ENCODE measurements at regions not wholly inside any gene's neighbourhood (a gene's known extent, or its start where the extent isn't known, plus 50 kb on each side); places are given as distances from the start of the nearest gene placed in this dataset.
"Not testable (repeated sequence)": the region's sequence is repeated elsewhere in the genome, so short reads cannot be mapped to it uniquely, and the experiment has no call there.

DNA sequence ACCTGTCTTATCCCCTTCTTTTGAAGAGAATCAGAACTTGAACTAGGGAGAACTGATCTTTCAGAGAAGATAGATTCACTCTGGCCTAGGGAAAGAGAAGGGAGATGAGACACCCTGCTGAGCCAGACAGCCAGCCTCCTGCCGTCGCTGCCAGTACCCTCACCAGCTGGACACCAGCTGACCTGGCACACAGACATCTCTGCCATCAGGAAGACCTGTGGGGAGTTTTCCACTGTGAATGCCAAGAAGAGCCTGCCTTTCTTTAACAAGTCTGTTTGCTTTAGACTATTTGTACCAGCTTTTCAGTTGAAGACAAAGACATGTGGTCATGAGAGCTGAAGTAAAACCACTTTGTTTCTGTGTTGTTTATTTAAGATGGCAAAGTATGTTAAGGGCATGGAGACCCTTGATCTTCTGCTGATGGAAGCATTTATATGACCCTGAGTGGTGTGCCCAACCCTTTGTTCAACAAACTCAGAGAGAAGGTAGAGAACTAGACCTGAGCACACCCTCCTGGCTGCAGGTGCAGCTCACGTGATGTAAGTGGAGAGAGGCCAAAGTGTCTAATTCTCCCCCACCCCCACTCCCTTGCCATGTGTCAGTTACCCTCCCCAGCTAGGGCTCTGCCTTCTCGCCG lies 82.3 kb upstream of the SLC24A3 start:
- in situ Hi-C loops (cut with HindIII; ENCODE audit: low pct_unique_long_range_greater_than_20kb, low sequenced_read_pairs), result no loop called here
- no peak for TF ChIP-seq JUND (IDR thresholded peaks at IDR 0.05; ENCODE audit: low read depth)
- DNase-seq (ENCODE audit: low read depth in 1 of 2, low spot score in 1 of 2), result peak in 1 of 2 experiments; percentile 74

DNA sequence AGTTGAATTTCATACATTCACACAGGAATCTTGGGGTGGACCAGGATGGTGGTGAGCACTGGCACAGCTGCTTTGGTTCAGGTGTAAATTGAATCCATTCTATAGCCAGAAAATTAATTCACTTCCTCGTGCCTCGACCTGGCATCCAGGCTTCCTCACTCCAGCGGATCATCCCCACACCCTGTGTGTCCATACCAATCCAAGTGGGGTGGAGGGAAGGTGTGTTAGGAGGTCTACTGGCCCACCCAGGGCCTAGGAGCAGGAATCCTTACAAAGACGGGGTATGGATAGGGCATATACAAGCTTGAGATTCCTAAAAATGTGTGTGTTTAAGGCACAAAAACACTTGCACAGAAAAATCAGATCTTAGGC lies 81.8 kb upstream of the SLC24A3 start:
- TF ChIP-seq JUND (IDR thresholded peaks at IDR 0.05; ENCODE audit: low read depth), result no peak
- no peak for DNase-seq (ENCODE audit: low read depth in 1 of 2, low spot score in 1 of 2)
- in situ Hi-C loops (cut with HindIII; ENCODE audit: low pct_unique_long_range_greater_than_20kb, low sequenced_read_pairs), result no loop called here

DNA sequence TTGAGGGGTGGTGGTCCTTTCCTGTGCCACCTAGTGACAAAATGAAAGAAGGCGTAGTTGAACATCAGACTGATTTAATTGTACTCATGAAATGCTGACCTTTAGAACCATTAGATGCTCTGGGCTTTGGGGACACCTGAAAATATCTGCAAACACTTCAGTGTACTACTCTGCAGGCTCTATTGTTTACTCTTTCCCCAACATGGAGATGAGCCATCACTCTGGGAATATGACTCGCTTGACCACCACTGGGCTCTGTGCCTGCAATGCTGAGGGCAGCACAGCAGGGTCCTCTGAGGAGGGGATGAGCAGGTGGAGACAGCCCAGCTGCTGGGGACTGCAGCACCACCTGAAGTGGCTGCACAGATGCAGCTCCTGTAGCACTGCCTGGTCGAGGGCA lies 74.8 kb upstream of the SLC24A3 start:
- DNase-seq (ENCODE audit: low read depth in 1 of 2, low spot score in 1 of 2), result no peak
- no peak for TF ChIP-seq JUND (IDR thresholded peaks at IDR 0.05; ENCODE audit: low read depth)
- in situ Hi-C loops (cut with HindIII; ENCODE audit: low pct_unique_long_range_greater_than_20kb, low sequenced_read_pairs), result no loop called here

DNA sequence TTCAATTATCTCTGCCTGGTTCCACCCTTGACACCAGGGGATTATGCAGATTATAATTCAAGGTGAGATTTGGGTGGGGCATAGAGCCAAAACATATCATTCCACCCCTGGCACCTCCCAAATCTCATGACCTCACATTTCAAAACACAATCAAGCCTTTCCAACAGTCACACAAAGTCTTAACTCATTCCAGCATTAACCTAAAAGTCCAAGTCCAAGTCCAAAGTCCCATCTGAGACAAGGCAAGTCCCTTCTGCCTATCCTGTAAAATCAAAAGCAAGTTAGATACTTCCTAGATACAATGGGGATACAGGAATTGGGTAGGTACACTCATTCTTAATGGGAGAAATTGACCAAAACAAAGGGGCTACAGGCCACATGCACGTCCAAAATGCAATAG lies 73.7 kb upstream of the SLC24A3 start:
- no peak for DNase-seq (ENCODE audit: low read depth in 1 of 2, low spot score in 1 of 2)
- in situ Hi-C loops (cut with HindIII; ENCODE audit: low pct_unique_long_range_greater_than_20kb, low sequenced_read_pairs), result no loop called here
- no peak for TF ChIP-seq JUND (IDR thresholded peaks at IDR 0.05; ENCODE audit: low read depth)

DNA sequence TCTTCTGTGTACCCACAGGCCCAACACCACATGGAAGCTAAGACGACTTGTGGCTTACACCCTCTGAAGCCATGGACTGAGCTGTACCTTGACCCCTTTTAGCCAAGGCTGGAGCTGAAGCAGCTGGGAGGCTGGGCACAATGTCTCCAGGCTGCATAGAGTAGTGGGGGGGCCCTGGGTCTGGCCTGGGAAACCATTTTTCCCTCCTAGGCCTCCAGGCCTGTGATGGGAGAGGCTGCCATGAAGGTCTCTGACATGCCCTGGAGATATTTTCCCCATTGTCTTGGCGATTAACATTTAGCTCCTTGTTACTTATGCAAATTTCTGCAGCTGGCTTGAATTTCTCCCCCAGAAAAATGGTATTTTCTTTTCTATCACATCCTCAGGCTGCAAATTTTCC lies 72.9 kb upstream of the SLC24A3 start:
- DNase-seq (ENCODE audit: low read depth in 1 of 2, low spot score in 1 of 2); in situ Hi-C loops (cut with HindIII; ENCODE audit: low pct_unique_long_range_greater_than_20kb, low sequenced_read_pairs): not testable (repeated sequence)

DNA sequence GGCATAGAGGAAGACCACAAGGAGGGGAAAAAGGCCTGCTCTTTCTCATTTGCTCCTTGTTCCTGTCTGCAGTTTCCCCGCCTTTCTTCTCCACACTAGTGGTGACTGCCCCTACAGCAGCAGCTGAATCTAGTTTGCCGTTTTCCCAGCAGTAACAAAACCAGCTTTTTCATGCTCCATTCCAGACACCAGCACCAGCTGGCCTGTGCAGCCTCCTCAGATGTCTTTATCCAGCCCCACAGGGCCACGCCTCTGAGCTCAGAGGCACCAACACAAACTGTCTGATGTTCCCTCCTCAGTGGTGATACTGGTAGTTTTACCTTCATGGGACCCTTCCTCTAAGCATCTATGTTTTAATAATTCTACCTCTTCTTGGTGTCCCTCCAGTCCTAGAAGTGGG lies 70.4 kb upstream of the SLC24A3 start:
- in situ Hi-C loops (cut with HindIII; ENCODE audit: low pct_unique_long_range_greater_than_20kb, low sequenced_read_pairs), result no loop called here
- TF ChIP-seq JUND (IDR thresholded peaks at IDR 0.05; ENCODE audit: low read depth), result no peak
- DNase-seq (ENCODE audit: low read depth in 1 of 2, low spot score in 1 of 2), result no peak

DNA sequence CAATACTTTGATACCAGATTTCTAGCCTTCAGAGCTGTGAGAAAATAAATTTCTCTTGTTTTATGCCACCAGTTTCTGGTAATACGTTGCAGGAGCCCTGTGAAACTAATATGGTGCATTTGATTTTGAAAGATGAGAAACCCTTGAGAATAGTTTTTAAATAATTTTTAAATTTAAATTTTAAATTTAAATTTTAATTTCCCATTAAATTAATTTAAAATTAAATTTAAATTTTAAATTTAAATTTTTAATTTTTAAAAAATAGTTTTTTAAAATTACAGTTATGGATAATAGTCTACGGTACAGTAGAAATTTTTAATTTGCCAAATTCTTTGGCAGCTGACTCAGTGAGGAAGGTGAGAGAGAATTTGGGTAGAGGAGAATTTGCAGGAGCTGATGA lies 68.6 kb upstream of the SLC24A3 start:
- no peak for TF ChIP-seq JUND (IDR thresholded peaks at IDR 0.05; ENCODE audit: low read depth)
- in situ Hi-C loops (cut with HindIII; ENCODE audit: low pct_unique_long_range_greater_than_20kb, low sequenced_read_pairs), result no loop called here
- DNase-seq (ENCODE audit: low read depth in 1 of 2, low spot score in 1 of 2), result no peak

DNA sequence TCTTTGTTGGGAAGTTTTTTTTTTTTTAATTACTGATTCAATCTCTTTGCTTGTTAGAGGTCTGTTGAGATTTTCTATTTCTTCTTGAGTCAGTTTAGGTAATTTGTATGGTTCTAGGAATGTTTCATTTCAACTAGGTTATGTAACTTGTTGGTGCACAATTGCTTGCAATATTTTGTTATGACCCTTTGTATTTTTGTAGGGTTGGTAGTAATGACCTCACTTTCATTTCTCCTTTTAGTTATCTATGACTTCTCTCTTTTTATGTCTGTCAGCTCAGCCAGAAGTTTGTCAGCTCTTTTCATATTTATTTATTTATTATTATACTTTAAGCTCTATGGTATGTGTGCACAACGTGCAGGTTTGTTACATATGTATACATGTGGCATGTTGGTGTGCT lies 51.1 kb upstream of the SLC24A3 start:
- TF ChIP-seq JUND (IDR thresholded peaks at IDR 0.05; ENCODE audit: low read depth), result no peak
- DNase-seq (ENCODE audit: low read depth in 1 of 2, low spot score in 1 of 2), result no peak
- in situ Hi-C loops (cut with HindIII; ENCODE audit: low pct_unique_long_range_greater_than_20kb, low sequenced_read_pairs), result no loop called here
